Fibroblast of mammary gland (primary cell): ENCODE measurements at regions not wholly inside any gene's neighbourhood (a gene's known extent, or its start where the extent isn't known, plus 50 kb on each side); places are given as distances from the start of the nearest gene placed in this dataset.

ENCODE experiments used
- DNase-seq: peaks from one replicate; pipeline ENCODE4 v3.0.0-alpha.2; 2010; ENCODE audit warnings: low read depth
- H3K4me3 ChIP-seq: 2 replicates; pipeline ENCODE4 v1.5.1; 2011; ENCODE audit warnings: low read depth, mild to moderate bottlenecking, low read length, moderate library complexity; ENCODE audit not compliant: control insufficient read depth
- CTCF ChIP-seq: conservative IDR thresholded peaks from 2 replicates; pipeline ENCODE4 v1.5.1; 2011; ENCODE audit warnings: low read depth, low read length, inconsistent platforms; ENCODE audit not compliant: control insufficient read depth, insufficient read depth

DNA sequence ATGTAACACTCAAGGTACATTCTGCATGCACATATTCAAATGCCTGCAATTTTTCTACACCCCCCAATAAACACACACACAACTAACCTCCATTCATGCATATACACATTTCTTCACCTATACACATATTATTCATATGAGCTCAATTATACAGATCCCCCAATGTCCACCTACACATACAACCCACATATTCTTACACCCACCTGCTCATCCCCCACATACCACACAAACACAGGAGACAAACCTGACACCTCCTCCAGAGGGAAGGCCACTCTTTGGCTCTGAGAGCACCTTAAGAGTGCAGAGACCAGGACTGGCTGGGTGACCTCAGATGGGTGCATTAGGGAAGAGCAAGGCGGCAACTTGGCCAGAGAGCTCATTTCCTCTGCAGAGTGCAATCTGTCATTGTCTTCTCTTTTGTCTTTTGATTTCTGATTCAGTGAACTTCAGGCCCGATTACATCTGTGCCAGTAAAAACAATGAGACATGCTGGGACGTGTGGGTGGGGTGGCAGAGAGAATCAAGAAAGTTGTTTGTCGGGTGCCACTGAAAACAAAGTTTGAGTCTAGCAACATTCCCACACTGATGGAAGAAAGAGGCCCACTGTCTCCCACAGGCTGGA is 208.4 kb downstream of the NXPE2 start:
- TF ChIP-seq CTCF: no peak
- DNase-seq: no peak
- no peak overlapping the region for H3K4me3 ChIP-seq

DNA sequence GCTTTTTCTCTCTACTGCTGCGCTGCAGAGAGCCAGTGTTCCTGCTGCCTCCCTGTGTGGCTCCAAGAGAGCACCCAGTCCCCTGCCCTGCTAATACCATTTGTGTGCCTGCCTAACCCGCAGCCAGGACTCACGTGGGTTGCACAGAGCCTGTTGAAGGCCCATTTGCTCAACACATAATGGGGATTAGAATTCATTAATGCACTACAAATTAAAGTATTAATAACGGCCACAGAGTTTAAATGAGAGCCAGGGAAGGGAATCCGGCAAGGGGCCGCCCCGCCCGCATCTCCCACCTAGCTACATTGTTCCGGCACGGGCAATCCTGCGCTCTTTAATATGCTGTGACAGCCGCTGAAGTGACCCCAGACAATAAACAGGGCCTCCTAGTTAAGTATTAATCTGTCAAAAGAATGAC is 211.3 kb downstream of the NXPE2 start:
- no peak overlapping the region for H3K4me3 ChIP-seq
- TF ChIP-seq CTCF: no peak
- no peak for DNase-seq

GRCh38 chr11:114890038-114890437 is 211.7 kb downstream of the NXPE2 start:
- DNase-seq: no peak
- TF ChIP-seq CTCF: no peak
- no peak overlapping the region for H3K4me3 ChIP-seq

GRCh38 chr11:114891911-114892310 is 213.6 kb downstream of the NXPE2 start:
- DNase-seq: no peak
- TF ChIP-seq CTCF: no peak
- H3K4me3 ChIP-seq: no peak overlapping the region

DNA sequence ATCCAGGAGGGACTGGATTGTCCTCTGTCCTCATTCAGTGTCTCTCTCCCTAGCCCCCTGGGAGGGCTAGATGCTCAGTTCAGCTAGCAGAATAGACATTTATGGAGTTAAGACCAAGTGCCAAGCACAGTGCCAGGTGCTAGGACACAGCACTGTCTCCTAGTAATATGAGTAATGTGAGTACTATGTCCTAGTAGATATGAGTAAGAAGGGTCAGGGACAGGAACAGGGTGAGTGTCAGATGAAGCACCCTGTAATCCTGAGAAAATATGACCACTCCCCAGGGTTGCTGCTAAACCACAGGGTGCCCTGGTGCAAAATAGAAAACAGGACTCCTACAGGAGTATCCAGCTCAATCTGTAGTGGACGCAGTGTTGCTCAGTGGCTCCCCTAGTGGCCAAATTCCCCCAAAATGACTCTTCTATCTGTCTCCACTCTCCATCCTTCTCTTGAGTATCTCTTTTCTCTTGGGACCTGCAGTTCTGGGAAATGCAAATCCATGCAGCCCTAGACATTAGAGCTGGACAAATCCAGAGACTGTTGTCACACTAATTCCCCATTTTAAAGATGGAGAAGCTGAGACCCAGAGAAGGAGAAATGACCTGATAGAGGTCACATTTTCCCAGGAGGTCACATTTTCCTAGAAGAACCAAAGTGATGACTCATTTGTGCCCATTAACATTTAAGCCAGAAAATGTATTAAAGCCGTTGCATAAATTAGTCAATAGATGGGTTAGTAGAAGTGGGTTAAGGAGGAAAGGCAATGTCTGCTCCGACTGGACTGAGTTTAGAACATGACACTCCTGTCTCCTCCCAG is 214.3 kb downstream of the NXPE2 start:
- H3K4me3 ChIP-seq: no peak overlapping the region
- TF ChIP-seq CTCF: peak; percentile 19
- no peak for DNase-seq

DNA sequence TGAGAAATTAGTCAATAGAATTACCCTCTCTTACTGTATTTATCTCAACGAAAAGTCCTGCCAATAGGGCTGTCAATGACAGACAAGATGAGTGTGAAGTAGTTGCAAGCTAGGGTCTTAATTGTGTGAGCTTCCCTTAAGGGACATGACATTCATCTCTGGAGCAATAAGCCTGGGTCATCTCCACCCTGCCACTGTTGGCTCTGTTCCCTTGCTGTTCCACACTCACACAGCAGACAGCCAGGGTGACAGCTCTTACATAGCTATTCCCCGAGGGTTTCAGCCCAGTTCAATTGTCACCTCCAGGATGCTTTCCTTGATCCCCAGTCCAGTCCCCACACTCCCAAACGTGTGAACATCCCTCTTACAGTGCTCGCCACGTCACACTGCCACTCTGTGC is 215.0 kb downstream of the NXPE2 start:
- TF ChIP-seq CTCF: no peak
- no peak for DNase-seq
- no peak overlapping the region for H3K4me3 ChIP-seq

DNA sequence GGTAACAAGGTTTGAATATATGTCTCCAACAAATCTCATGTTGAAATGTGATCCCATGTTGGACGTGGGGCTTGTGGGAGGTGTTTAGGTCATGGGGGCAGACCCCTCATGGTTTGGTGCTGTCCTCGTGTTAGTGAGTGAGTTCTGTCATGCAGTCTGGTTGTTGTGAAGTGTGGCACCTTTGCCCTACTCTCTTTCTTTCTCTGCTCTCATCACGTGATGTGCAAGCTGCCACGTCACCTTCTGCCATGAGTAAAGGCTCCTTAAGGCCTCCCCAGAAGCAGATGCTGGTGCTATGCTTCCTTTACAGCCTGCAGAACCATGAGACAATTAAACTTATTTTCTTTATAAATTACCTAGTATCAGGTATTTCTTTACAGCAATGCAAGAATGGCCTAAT is 218.3 kb downstream of the NXPE2 start:
- no peak for TF ChIP-seq CTCF
- no peak overlapping the region for H3K4me3 ChIP-seq
- DNase-seq: no peak
